VCaP (cell line): ENCODE measurements at regions not wholly inside any gene's neighbourhood (a gene's known extent, or its start where the extent isn't known, plus 50 kb on each side); places are given as distances from the start of the nearest gene placed in this dataset.

Source experiments
- H3K27ac ChIP-seq: fragments of 450-650 bp; 2 replicates; pipeline ENCODE4 v1.5.1; 2017
- TF ChIP-seq, protein P1 (sequence below): fragments of 450-650 bp; conservative IDR thresholded peaks from 2 replicates; pipeline ENCODE4 v1.5.1; 2017; ENCODE audit warnings: mild to moderate bottlenecking, moderate library complexity

DNA sequence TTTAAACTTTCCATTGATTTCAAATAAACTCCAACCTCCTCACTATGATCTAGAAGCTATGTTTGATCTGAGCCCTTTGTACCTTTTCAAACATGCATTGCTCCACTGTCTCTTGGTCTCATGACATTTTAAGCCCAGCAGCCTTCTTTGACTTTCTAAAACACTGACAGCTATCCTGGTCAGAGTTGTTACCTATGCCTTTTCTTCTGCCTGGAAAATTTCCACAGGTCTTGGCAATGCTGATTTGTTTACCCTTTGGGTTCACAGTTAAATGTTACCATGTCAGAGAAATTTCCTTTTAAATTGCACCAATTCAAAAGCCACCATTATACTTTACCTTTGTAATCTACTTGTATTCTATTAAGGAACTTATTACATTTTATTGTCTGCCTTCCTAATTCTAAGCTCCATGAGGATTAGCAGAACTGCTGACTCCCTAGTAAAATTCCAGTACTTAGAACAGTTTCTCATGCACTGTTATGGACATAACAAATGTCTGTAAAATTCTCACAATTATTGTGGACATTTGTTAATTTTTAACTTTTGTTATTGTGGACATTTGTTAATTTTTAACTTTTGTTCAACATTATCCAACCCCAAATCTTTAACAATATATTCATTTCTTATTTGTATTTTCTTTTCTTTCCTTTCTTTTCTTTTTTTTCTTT, 1064.4 kb downstream of the NCAM2 start:
- H3K27ac ChIP-seq: peak overlapping the region; percentile 90
- TF ChIP-seq, protein P1, sequence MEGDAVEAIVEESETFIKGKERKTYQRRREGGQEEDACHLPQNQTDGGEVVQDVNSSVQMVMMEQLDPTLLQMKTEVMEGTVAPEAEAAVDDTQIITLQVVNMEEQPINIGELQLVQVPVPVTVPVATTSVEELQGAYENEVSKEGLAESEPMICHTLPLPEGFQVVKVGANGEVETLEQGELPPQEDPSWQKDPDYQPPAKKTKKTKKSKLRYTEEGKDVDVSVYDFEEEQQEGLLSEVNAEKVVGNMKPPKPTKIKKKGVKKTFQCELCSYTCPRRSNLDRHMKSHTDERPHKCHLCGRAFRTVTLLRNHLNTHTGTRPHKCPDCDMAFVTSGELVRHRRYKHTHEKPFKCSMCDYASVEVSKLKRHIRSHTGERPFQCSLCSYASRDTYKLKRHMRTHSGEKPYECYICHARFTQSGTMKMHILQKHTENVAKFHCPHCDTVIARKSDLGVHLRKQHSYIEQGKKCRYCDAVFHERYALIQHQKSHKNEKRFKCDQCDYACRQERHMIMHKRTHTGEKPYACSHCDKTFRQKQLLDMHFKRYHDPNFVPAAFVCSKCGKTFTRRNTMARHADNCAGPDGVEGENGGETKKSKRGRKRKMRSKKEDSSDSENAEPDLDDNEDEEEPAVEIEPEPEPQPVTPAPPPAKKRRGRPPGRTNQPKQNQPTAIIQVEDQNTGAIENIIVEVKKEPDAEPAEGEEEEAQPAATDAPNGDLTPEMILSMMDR: no peak

DNA sequence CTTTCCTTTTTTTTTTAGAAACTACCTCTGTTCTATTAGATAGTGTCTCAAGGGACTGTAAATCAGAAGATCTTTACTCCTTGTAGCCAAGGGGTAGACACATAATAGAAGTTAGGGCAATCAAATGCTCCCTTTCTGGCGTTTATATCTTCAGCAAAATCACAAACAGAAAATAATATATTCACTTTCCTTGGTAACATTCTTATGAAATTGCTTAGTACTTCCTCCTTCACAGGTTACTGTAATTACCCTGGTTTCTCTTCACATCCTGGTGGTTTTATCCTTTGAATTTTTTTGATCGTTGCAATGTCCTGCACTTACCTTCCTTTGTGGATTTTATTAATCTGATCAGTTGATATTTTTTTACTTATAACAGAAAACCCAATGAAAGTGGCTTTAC, 1064.9 kb downstream of the NCAM2 start:
- peak overlapping the region; percentile 90 for H3K27ac ChIP-seq

DNA sequence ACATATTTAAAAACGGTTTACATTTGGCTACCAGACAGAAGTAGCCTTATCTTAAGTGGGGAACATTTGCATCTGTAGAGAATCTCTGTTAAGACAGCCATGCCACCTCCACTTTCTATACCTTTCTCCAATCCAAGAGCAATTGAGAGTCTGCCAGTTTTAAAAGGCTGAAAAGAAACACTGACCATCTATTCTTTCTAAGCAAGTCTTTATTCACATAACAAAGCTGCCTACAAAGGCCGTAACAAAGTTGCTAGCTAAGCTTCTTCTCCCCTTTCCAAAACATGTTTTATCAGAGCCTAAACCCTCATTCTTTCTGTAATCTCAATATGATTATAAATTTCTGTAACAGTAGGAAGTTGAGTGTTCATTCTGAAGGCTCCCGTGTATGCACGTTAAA, 1078.3 kb downstream of the NCAM2 start:
- TF ChIP-seq, protein P1: no peak
- no peak overlapping the region for H3K27ac ChIP-seq

More for the DNA sequence above, 1064.9 kb downstream of the NCAM2 start:
- TF ChIP-seq, protein P1: no peak

DNA sequence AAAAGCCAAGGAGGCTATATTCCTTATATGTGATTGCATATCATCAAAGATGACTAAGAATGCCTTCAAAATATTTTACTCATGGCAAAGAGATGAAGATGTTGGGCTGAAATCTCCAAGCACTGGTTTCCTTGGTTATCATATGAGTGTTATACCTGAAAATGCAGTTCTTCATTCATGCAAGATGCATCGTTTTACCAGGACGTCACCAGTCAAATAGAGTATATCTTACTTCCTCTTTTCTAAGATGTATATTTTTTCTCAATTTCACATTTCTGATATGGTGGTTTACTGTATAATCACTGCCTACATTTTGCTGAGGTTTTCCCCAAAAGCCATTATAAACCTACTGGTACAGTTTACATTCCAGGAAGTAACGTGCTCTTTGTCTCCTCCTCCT, 1085.7 kb downstream of the NCAM2 start:
- H3K27ac ChIP-seq: no peak overlapping the region
- TF ChIP-seq, protein P1: no peak

DNA sequence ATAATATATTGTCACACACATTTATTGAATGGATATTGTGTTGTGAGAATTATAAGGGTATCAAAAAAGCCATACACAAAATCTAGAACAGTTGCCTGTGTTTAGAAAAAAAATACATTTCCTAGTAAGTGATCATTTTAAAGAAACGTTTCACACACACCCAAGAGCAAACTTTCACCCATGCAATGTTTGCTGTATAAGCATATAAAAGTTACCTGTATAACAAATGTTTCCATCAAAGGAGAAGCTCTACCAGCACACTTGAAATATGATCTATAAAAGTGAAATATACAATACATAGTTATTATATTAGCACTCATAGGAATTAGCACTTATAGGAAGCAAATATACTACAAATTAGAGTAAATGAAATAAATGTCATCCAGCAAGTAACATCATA, 1098.1 kb downstream of the NCAM2 start:
- TF ChIP-seq, protein P1: no peak
- no peak overlapping the region for H3K27ac ChIP-seq

DNA sequence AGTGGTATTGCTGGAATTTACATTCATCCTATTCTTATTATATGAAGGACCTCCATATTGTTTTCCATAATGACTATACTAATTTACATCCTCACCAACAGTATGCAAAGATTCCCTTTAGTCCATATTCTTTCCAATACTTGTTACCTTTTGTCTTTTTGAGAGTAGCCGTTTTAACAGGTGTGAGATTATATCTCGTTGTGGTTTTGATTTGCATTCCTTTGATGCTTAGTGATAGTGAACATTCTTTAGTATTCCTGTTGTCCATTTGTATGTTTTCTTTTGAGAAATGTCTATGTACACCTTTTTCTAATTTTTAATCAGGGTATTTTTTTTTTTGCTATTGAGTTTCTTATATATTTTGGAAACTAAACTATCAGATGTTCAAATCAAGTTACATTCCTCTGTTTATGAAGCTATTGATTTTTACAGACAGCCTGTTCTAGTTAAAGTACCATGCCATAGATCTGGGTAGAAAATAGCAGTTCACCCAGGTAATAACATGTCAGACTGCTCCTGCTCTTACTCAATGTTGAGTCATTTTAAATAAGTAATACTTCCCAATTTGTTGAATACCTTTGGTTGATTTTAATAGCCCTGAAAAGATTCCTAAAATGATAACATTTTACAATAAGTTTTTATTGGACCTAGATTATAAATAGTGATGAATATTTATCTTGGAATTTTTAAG, 1108.7 kb downstream of the NCAM2 start:
- no peak overlapping the region for H3K27ac ChIP-seq

DNA sequence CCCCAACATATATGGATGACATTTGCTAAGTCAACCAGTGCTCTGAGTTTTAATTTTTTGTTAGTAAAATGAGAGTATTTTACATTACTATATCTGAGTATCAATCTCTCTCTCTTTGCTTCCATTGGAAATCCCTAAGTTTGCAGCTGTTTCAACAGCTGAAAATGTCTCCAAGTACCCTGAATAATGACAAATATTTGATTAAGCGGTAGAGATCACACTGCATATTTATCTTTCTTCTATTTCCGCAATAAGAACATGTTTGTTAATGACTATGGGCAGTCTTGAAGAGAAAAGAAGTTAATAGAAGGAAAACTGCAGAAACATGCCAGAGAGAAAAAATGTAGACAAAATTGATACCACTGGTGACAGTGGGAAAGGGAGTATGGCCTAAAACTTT, 1117.5 kb downstream of the NCAM2 start:
- TF ChIP-seq, protein P1: no peak

More for the DNA sequence above, 1108.7 kb downstream of the NCAM2 start:
- TF ChIP-seq, protein P1: no peak

More for the DNA sequence above, 1117.5 kb downstream of the NCAM2 start:
- H3K27ac ChIP-seq: peak overlapping the region; percentile 81
